ENCODE measurements at regions not wholly inside any gene's neighbourhood (a gene's known extent, or its start where the extent isn't known, plus 50 kb on each side); places are given as distances from the start of the nearest gene placed in this dataset.

- TF ChIP-seq CTCF (IDR thresholded peaks at IDR 0.05; ENCODE audit: insufficient read depth, low read length, poor library complexity, severe bottlenecking) (no peak), EZH2phosphoT487 (conservative IDR thresholded peaks at IDR 0.05; ENCODE audit: low read length) (no peak)
Measured at GRCh38 chr9:82263619-82264018, 275.0 kb downstream of the SPATA31D1 start.
